ENCODE measurements at regions not wholly inside any gene's neighbourhood (a gene's known extent, or its start where the extent isn't known, plus 50 kb on each side); places are given as distances from the start of the nearest gene placed in this dataset.
"Not testable (repeated sequence)": the region's sequence is repeated elsewhere in the genome, so short reads cannot be mapped to it uniquely, and the experiment has no call there.

DNA sequence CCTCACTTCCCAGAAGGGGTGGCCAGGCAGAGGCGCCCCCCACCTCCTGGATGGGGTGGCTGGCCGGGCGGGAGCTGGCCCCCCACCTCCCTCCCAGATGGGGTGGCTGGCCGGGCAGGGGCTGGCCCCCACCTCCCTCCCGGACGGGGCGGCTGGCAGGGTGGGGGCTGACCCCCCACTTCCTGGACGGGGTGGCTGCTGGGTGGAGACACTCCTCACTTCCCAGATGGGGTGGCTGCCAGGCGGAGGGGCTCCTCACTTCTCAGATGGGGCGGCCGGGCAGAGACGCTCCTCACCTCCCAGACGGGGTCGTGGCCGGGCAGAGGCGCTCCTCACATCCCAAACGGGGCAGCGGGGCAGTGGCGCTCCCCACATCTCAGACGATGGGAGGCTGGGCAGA, 126.1 kb upstream of the PKP2 start:
- not testable (repeated sequence) for DNase-seq

DNA sequence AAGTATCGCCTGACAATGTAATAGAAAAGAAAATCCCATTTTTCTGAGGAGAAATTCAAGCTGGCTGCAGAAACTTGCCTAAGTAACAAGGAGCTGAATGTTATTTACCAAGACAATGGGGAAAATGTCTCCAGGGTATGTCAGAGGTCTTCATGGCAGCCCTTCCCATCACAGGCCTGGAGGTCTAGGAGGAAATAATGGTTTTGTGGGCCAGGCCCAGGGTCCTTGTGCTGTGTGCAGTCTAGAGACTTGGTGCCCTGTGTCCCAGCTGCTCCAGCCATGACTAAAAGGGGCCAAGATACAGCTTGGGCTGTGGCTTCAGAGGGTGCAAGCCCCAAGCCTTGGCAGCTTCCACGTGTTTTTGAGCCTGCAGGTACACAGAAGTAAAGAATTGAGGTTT, 120.5 kb upstream of the PKP2 start:
- not testable (repeated sequence) for DNase-seq

DNA sequence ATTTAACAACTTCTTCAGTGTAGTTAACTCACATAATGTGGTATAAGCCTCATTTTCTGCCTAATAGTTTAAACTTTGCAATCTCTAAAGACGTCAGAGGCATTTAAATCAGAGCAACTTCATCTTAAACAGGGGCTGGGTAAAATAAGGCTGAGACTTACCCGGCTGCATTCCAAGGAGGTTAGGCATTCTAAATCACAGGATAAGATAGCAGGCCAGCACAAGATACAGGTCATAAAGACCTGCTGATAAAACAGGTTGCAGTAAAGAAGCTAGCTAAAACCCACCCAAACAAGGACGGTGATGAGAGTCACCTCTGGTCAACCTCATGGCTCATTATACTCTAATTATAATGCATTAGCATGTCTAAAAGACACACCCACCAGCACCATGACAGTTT, 115.6 kb upstream of the PKP2 start:
- no peak for DNase-seq

DNA sequence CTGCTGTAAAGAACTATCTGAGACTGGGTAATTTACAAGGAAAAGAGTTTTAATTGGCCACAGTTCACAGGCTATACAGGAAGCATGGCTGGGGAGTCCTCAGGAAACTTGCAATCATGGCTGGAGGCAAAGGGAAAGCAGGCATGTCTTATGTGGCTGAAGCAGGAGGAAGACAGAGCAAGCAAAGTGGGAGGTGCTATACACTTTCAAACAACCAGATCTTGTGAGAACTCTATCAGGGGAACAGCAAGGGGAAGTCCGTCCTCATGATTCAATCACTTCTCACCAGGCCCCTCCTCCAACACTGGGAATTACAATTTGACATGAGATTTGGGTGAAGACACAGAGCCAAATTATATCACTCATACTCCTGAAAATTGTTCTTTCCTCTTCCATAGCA, 109.5 kb upstream of the PKP2 start:
- DNase-seq = no peak

DNA sequence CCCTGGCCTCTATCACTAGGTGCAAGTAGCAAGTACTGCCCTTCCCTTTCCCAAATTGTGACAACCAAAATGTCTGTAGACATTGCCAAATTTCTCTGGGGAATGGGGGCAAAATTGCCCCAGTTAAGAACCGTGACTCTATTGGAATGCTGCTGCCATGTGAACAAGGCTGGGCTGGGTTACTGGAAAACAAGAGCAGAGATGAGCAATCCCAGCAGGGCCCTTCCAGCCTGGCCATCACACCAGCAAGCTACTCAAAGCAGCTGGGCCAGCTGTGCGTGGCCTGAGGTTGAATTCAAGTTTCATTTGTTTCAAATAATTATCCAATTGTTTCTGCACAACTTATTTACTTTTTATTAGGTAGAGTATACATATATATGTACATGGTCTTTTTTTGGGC, 103.4 kb upstream of the PKP2 start:
- DNase-seq = no peak

DNA sequence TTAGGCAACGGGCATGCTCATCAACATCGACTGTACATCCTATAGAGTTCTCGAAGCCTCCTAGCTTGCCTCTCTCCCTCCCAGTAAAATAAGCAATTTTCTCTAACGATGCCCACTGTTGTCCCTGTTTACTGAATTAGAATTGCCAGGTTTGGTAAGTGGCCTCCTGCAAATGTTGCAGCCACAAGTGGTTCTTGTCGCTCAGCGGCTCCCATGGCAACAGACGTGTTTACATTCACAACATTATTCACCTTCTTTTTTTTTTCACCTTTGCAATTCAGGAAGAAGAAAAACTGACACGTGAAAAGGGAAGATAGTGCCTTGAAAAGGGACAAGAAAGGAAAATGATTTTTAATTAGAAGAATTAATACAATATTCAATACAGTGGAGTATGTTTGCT, 100.9 kb upstream of the PKP2 start:
- peak; percentile 13 for DNase-seq

GRCh38 chr12:32995623-32996022, 99.0 kb upstream of the PKP2 start:
- no peak for DNase-seq

DNA sequence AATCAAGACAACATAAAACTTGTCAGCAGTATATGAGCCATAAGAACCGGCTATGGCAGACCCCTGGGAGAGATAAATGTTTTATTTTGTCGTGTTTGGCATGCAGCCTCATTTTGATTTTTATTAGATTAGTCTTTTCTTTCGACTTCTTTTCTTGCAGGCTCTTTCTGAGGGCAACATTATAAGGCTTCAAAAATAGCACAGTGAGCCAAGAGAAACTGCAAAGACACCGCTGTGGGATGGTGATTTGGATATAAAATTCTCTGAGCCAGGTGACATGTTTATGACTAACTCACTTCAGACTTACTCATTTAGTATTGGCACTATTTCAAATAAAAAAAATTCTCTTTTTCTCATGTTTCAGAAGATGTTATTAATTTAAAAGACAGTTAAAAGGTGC, 96.8 kb upstream of the PKP2 start:
- DNase-seq = no peak

DNA sequence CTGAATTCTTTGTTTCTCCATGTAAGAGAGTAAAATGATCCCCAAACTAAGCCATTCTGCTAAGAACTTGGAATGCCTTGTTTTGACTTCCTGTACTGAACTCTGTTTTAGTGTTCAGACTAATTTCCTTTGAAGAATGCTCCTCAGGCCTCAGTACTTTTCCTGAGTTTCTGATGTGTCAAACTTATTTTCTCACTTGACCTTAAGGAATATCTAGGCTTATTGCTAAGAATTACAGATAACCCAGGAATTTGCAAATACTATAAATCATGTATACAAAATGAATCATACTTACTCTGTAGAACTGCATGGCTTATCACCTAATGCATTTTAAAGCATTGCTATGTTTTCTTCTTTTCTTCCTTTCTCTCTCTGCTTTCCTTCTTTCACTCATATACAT, 93.1 kb upstream of the PKP2 start:
- no peak for DNase-seq

DNA sequence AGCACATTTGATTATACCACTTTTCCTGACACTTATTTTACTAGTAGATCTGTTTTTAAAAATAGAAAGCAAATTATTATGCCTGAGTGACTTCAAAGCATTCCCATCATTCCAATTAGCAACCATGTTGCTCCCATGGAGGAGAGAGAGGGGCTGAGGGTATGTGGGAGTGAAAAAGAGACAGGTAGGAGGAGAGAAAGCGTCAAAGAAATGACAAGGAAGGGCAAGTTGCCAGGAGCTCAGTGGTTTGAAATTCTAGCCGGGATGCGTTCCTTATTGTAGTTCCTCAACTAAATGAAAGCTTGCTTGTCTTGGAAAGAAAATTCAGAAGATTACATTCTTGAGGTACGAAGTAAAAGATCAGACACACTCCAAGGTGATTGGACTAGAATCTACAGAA, 92.4 kb upstream of the PKP2 start:
- DNase-seq = no peak

DNA sequence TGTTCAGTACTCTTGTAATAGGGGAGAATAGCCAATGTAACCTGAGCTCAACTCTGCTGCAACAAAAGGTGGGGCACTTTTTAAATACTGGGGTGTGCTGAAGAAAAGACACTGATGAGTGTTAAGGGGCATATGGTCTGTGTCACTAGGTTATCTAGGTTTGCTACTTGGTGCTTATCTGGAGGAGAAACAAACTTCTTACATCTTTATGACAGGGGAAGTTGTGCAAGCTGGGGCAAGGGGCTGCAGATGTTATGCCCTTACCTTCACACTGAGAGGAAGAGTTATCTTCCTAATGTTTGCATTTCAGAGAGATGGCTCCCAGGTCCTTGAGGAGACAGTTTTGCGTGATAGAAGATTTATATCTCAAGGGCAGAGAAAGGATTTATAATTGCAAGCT, 90.9 kb upstream of the PKP2 start:
- DNase-seq = no peak

DNA sequence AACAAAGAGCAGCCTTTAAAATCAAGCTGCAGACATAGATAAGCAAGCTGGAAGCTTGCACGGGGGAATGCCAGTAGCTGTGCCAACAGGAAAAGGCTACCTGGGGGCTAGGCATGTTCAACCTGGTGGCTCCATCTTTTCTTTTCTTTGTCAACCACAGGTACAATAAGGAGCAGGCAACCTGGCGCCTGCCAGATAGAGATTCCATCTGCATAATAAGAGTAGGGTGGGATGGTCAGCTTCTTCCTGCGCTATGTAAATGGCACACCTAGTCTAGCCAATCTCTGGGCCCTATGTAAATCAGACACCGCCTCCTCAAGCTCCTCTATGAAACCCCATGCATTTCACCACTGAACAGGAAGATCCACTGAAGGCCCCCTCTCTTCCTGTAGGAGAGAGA, 87.4 kb upstream of the PKP2 start:
- DNase-seq = no peak

GRCh38 chr12:32983332-32983731, 86.8 kb upstream of the PKP2 start:
- no peak for DNase-seq

DNA sequence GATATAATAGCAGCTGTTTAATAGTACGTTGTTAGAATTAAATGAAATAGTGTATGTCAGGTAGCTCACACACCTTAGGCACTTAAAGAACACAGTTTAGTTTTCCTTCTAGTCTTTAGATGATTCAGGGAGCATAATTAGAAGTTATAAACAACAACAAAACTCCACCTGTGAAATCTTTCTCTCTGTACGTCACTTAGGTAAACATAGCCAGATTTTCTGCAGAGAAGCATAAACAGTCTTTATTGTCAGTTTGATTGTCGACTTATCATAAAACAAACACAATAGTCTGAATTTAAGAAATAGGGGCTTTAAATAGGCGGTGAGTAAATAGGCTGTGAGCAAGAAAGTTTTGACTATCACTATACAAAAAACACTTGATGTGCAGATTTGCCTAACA, 84.6 kb upstream of the PKP2 start:
- DNase-seq = no peak

DNA sequence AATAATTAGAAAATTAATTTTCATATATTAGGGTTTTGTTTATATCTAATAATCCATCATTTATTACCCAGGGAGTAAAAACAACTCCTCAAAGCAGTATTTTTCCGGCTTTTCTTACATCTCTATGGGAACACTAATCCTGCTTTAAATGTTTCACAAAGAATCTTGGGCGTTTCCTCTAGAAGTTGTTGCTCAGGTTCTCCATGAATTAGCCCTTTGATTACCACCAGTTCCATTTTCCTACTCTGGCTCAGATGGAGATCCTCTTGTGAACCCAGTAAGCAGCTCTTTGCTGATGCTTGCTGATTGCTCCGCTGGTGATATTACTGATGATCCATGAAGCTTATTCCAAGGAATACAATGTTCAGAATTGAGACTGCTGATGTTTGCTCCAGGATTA, 78.5 kb upstream of the PKP2 start:
- DNase-seq = no peak

DNA sequence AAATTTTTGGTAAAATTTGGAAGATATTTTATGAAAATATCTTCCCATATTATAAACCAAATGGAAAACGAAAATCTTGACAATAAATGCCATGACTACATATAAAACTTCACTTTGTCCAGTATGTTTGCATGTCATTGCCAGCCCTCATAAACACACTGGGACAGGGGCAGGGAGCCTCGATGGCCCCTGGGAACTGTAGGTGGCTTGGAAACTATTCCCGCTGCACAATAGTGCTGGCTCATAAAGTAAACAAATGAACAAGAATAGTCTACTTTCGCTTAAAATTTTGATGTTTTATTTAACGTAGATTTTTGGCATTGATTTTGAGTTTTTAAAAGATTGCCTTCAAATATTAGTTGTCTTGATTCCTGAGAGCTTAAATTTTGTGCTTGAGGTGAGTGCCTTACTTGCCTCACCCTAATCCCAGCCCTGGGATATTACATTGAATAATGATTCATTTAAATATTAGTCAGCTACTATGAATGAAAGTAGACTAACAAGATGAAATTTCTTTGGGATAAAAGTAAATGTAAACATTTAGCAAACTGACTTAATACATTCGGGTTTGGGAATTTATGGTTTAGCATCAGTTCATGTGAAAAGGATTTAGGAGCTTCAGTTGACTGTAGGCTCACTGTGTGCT, 74.0 kb upstream of the PKP2 start:
- no peak for DNase-seq

DNA sequence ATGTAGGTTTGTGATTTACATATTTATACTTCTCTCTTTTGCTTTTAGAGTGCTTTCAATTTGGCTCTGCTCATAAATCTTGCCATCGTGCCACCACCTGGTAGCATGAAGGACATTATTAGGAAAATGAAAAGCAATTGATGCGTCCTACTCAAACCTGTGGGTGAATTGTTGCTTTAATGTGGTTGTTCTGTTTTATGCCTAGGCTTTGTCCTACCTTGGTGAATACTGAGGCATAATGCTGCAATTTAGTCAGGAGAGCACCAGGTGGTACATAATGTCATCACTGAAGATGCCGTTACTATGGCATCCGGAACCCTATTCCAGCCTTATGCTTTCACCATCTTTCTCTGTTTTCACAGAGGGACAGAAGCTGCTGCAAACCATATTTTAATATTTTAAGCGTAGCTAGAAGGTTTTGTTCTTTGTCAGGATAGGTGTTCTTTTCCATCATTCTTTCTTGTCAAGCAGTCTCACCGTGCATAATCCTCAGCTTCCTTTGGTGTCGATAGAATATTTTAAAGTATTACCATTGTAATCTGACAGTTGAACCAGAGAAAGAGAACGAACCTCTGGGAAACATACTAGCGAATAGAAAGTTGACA, 68.5 kb upstream of the PKP2 start:
- no peak for DNase-seq

DNA sequence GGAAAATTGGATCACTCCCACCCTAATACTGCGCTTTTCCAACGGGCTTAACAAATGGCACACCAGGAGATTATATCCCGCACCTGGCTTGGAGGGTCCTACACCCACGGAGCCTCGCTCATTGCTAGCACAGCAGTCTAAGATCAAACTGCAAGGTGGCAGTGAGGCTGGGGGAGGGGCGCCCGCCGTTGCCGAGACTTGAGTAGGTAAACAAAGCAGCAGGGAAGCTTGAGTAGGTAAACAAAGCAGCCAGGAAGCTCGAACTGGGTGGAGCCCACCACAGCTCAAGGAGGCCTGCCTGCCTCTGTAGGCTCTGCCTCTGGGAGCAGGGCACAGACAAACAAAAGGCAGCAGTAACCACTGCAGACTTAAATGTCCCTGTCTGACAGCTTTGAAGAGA, 59.8 kb upstream of the PKP2 start:
- DNase-seq = not testable (repeated sequence)

DNA sequence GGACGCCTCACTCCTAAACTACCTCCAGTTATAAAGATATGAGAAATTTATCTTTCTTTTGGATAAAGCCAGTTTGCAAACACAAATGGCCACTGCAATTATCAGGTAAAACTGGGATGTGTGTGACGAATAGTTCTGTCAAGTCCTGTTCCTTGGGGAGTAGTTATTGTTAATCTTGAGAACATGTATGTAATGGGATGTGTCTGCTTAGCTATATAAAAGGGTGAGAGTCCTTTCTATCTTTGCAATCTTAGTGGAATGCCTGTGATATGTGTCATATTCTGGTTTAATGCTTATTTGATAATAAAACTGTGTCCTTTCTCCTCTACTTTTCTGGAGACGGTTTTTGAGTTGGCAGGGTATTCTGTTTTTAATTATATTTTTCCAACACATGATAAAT, 56.1 kb upstream of the PKP2 start:
- DNase-seq = no peak

DNA sequence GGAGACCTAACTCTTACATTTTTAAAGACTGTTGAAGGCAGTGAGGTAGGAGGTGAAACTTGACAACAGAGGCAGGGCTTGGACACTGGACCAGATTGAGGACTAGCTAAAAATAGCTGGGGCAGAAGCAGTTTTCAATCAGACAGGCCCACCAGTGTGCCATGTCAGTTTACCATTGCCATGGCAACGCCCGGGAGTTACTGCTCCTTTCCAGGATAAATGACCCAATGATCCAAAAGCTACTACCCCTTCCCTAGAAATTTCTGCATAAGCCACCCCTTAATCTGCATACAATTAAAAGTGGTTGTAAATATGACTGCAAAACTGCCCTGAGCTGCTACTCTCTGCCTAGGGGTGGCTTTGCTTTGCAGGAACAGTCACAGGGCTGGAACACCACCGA, 53.2 kb upstream of the PKP2 start:
- DNase-seq = no peak

- peak; percentile 20 for DNase-seq
Measured at GRCh38 chr12:32947206-32948067, 50.9 kb upstream of the PKP2 start.

GRCh38 chr12:32946504-32947131, 50.0 kb upstream of the PKP2 start:
- no peak for DNase-seq

Measured in NCI-H1092 treated with DMSO at 0.1 percent for 48 hours (cell line).